Gastrocnemius medialis (tissue), 4 donors: ENCODE measurements at regions not wholly inside any gene's neighbourhood (a gene's known extent, or its start where the extent isn't known, plus 50 kb on each side); places are given as distances from the start of the nearest gene placed in this dataset.

Experiments used
- CTCF ChIP-seq, 5 experiments: fragments of 450-650 bp in 3 of 5; fragments of 200-600 bp in 2 of 5; sonication (generic) in 2 of 5; IDR thresholded peaks in 4 of 5; conservative IDR thresholded peaks in 1 of 5; 1 replicate in 4 of 5; 2 replicates in 1 of 5; pipeline ENCODE4 v1.5.1; 2016 to 2019; ENCODE audit warnings: antibody characterized with exemption in 5 of 5, mild to moderate bottlenecking in 3 of 5, moderate library complexity in 3 of 5
- POLR2A ChIP-seq, 2 donors: fragments of 450-650 bp; IDR thresholded peaks; one replicate each; pipeline ENCODE4 v1.6.1; 2017; ENCODE audit warnings: antibody characterized with exemption in 2 of 2, mild to moderate bottlenecking in 2 of 2, moderate library complexity in 2 of 2

DNA sequence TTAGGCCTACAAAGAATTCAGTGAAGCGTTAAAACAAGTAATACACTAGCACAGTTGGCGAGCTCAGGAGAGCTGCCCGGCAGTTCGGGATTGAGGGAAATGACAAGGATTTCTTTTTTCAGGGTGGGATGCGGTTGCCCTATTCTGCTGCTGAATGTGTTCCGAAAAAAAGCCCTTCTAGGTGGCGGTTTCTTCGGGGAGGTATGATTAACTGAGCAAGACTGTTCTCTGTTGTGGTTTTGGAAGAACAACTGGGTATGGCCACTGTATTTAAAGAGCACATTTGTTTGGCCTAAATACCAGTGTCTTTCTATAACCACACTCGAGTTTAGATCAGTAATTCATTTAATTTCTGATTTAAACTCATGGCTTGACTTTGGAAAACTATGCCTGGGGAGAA is 459.7 kb upstream of the FAT1 start:
- no peak for TF ChIP-seq CTCF (IDR thresholded peaks at IDR 0.05 in 4 of 5, conservative IDR thresholded peaks at IDR 0.05 in 1 of 5)
- no peak for TF ChIP-seq POLR2A (IDR thresholded peaks at IDR 0.05)
